Fibroblast of pulmonary artery (primary cell): ENCODE measurements at regions not wholly inside any gene's neighbourhood (a gene's known extent, or its start where the extent isn't known, plus 50 kb on each side); places are given as distances from the start of the nearest gene placed in this dataset.

ENCODE experiments used
- DNase-seq: peaks from one replicate; pipeline ENCODE4 v3.0.0-alpha.2; 2010; ENCODE audit warnings: low read depth
- H3K4me3 ChIP-seq: replicated peaks from 2 replicates; pipeline ENCODE4 v1.5.1; 2011; ENCODE audit warnings: low read depth, mild to moderate bottlenecking, control low read depth, low read length, moderate library complexity
- TF ChIP-seq, protein P1 (sequence below): IDR thresholded peaks from 2 replicates; pipeline ENCODE4 v1.5.1; 2011; ENCODE audit warnings: mild to moderate bottlenecking, control low read depth, low read length, inconsistent platforms; ENCODE audit errors: missing control alignments

- no peak overlapping the region for H3K4me3 ChIP-seq
- no peak for DNase-seq
- TF ChIP-seq, protein P1, sequence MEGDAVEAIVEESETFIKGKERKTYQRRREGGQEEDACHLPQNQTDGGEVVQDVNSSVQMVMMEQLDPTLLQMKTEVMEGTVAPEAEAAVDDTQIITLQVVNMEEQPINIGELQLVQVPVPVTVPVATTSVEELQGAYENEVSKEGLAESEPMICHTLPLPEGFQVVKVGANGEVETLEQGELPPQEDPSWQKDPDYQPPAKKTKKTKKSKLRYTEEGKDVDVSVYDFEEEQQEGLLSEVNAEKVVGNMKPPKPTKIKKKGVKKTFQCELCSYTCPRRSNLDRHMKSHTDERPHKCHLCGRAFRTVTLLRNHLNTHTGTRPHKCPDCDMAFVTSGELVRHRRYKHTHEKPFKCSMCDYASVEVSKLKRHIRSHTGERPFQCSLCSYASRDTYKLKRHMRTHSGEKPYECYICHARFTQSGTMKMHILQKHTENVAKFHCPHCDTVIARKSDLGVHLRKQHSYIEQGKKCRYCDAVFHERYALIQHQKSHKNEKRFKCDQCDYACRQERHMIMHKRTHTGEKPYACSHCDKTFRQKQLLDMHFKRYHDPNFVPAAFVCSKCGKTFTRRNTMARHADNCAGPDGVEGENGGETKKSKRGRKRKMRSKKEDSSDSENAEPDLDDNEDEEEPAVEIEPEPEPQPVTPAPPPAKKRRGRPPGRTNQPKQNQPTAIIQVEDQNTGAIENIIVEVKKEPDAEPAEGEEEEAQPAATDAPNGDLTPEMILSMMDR: no peak
Observed at GRCh38 chr7:84304407-84304806, 109.8 kb upstream of the SEMA3A start.

DNA sequence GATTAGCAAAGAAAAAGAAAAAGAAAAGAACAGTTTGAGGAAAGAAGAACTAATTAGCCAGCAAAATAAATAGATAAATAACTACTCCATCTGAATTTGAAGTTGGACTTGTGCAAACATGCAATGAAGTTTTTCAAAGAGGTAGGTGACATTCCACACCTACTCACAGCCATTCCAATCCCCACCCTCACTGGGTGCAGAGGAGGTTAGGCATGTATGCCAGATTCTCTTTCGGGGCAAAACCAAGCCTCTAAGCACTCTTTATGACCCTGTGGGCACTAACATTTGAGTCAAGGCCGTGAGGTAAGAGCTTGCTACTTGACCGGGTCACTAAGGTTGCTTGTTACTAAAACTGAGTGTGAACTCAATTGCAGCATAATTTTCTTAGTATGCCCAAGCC, 108.4 kb upstream of the SEMA3A start:
- H3K4me3 ChIP-seq: no peak overlapping the region
- TF ChIP-seq, protein P1: no peak
- no peak for DNase-seq

- no peak overlapping the region for H3K4me3 ChIP-seq
- TF ChIP-seq, protein P1: no peak
- no peak for DNase-seq
Observed at GRCh38 chr7:84297616-84298015, 103.0 kb upstream of the SEMA3A start.

GRCh38 chr7:84294847-84295455, 100.4 kb upstream of the SEMA3A start:
- TF ChIP-seq, protein P1: no peak
- no peak for DNase-seq
- H3K4me3 ChIP-seq: no peak overlapping the region

- no peak overlapping the region for H3K4me3 ChIP-seq
- no peak for DNase-seq
- TF ChIP-seq, protein P1: no peak
Observed at GRCh38 chr7:84294391-84294790, 99.8 kb upstream of the SEMA3A start.

DNA sequence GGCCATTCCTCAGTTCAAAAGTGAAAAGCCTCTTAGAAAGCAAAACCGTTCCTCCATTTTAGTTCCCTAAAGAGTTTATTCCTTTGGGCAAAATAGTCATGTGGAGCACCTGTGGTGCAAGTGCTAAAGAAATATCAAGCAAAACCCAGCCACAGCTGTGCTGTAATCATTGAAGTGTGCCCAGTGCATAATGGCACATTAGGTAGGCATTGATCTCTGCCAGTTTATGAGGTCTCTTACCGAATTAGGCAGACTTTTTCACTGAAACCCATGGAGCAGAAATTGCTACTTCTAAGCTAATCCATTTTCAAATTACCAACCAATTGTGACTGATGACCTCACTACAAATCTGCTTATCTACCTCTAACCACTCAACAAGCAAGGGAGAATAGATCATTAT, 97.2 kb upstream of the SEMA3A start:
- no peak for DNase-seq
- no peak overlapping the region for H3K4me3 ChIP-seq
- TF ChIP-seq, protein P1: no peak

DNA sequence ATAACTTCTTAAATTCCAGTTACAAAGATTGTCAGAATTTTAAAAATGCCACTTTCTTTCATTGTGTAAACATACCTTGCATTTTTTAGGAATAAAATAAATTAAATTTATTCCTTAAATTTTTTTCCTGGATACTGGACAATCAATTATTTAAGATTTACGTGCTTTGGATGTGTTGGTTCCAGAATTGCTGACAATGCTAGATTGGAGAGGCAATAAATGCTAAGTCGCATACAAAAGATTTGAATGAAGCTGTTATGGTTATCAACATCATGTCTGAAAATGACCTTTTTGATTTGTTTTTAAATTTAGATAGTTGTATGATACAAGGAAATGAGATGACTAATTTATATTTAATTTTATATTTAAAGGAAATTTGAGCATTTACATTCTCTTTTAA, 89.2 kb upstream of the SEMA3A start:
- no peak overlapping the region for H3K4me3 ChIP-seq
- TF ChIP-seq, protein P1: no peak
- no peak for DNase-seq
